ENCODE measurements at regions not wholly inside any gene's neighbourhood (a gene's known extent, or its start where the extent isn't known, plus 50 kb on each side); places are given as distances from the start of the nearest gene placed in this dataset.

GRCh38 chr16:87015021-87015420 is 302.2 kb downstream of the C16orf95 start:
- TF ChIP-seq SUZ12 (IDR thresholded peaks at IDR 0.05; ENCODE audit: extremely low read depth, insufficient read depth, insufficient read length) (no peak), YY1 (IDR thresholded peaks at IDR 0.05; ENCODE audit: insufficient read depth, insufficient read length) (no peak), ZNF274 (IDR thresholded peaks at IDR 0.05; ENCODE audit: low read depth, low read length) (no peak)
